ENCODE measurements at regions not wholly inside any gene's neighbourhood (a gene's known extent, or its start where the extent isn't known, plus 50 kb on each side); places are given as distances from the start of the nearest gene placed in this dataset.

DNA sequence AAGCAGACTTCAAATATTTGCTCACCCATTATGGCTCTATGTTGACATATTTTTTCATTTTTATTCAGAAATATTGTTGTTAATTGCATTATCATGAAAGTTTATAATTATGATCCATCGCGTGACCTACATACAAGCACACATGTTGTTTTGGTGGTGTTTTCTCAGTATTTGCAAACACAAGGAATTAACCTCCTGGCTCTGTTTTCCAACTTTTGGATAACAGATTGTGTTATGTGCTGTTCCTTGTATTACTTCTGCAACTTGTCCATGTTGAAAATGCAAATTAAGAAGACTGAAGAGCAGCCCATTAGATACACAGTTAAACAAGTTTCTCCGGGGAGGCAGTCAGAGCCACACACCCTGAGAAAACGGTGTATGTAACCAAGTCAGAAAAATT, 201.2 kb downstream of the SEC23A start:
- TF ChIP-seq, protein P1, sequence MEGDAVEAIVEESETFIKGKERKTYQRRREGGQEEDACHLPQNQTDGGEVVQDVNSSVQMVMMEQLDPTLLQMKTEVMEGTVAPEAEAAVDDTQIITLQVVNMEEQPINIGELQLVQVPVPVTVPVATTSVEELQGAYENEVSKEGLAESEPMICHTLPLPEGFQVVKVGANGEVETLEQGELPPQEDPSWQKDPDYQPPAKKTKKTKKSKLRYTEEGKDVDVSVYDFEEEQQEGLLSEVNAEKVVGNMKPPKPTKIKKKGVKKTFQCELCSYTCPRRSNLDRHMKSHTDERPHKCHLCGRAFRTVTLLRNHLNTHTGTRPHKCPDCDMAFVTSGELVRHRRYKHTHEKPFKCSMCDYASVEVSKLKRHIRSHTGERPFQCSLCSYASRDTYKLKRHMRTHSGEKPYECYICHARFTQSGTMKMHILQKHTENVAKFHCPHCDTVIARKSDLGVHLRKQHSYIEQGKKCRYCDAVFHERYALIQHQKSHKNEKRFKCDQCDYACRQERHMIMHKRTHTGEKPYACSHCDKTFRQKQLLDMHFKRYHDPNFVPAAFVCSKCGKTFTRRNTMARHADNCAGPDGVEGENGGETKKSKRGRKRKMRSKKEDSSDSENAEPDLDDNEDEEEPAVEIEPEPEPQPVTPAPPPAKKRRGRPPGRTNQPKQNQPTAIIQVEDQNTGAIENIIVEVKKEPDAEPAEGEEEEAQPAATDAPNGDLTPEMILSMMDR (IDR thresholded peaks at IDR 0.05; ENCODE audit: extremely low read depth, missing control alignments): no peak
- no peak for DNase-seq (ENCODE audit: low spot score)

DNA sequence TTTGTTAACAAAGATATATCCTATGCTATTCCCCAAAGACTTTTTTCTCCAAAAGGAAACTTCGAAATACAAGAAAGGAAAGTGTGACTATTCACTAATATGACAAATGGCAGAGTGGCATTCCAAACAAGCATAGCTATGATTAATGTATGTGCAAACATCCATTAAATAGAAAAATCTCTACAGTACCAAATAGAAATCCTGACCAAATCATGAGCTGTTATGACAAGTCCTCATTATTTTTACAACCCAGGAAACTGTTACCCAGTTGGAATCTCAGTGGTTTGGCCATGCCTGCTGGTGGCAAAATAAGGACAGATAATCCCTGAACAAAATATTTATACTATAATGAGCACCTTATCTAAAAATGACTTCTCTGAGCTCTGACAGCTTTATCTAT, 202.1 kb downstream of the SEC23A start:
- TF ChIP-seq, protein P1 (IDR thresholded peaks at IDR 0.05; ENCODE audit: extremely low read depth, missing control alignments): no peak
- DNase-seq (ENCODE audit: low spot score): no peak

DNA sequence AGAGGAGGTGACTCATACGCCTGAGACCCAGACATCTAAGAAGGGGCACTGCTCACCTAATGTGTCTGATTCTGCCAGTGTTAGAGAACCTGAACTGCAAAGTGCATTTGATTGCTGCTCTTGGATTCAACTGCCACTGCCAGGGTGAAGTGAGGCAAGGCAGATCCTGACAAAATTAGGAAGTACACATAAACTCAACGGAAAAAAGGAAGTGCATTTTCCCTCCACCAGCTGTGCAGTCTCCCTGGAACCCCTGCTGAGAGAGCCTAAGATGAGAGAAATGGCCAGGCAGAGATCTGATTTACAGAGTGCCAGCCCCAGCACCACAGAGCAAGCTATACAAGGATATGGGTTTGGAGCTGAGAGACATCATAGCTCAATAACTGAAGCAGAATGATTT, 215.3 kb downstream of the SEC23A start:
- DNase-seq (ENCODE audit: low spot score): no peak
- TF ChIP-seq, protein P1 (IDR thresholded peaks at IDR 0.05; ENCODE audit: extremely low read depth, missing control alignments): no peak

DNA sequence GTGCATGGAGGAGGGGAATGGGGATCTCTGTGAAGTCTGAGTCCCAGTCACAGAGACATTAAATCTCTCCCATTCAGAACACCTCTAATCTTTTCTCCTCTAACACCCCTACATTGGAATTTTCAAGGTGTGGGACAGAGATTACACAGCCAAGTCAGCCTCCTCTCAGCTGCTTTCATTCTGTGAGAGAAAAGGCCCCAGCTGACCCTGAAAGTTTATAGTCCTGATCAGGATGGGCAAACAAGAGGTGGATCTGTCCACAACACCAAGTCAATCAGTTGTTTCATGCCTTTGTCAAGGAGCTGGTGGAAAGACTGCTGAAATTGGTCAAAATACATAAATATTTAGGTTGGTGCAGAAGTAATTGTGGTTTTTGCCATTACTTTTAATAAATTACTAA, 218.9 kb downstream of the SEC23A start:
- DNase-seq (ENCODE audit: low spot score): no peak
- TF ChIP-seq, protein P1 (IDR thresholded peaks at IDR 0.05; ENCODE audit: extremely low read depth, missing control alignments): no peak

DNA sequence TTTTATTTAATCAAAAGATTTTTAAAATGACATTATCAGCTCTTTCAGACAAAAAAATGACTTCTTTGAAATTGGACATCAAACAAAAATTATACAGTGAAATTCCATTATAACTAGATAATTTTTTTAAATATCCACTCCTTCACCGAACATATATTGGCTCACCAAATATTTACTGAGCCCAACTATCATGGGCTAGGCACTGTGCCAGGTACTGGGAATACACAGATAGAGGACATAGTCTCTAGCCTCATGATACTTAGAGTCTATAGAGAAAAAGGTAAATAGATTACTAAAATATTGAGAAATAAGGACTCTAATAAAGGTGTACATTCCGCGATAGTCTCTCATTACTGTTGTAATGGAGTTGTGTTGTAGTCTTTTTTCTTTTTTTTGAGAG, 219.9 kb downstream of the SEC23A start:
- TF ChIP-seq, protein P1 (IDR thresholded peaks at IDR 0.05; ENCODE audit: extremely low read depth, missing control alignments): no peak
- DNase-seq (ENCODE audit: low spot score): no peak

DNA sequence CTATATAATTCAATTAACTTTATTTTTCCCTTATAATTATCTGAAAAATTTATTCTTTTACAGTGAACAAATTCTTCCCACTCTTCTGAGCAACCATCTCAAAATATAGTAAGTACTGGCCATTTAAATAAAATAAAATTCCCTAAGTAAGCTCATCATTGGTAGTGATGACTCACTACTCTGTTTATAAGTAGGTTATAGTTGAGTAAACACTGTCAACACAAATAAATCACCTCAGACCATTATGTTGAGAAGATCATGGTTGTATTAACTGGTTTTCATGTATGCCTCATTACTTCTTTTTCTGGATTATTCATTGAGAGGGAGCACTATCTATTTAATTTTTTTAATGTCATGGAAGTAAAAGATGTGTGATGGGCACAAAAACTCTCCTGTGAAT, 220.5 kb downstream of the SEC23A start:
- TF ChIP-seq, protein P1 (IDR thresholded peaks at IDR 0.05; ENCODE audit: extremely low read depth, missing control alignments): no peak
- no peak for DNase-seq (ENCODE audit: low spot score)

DNA sequence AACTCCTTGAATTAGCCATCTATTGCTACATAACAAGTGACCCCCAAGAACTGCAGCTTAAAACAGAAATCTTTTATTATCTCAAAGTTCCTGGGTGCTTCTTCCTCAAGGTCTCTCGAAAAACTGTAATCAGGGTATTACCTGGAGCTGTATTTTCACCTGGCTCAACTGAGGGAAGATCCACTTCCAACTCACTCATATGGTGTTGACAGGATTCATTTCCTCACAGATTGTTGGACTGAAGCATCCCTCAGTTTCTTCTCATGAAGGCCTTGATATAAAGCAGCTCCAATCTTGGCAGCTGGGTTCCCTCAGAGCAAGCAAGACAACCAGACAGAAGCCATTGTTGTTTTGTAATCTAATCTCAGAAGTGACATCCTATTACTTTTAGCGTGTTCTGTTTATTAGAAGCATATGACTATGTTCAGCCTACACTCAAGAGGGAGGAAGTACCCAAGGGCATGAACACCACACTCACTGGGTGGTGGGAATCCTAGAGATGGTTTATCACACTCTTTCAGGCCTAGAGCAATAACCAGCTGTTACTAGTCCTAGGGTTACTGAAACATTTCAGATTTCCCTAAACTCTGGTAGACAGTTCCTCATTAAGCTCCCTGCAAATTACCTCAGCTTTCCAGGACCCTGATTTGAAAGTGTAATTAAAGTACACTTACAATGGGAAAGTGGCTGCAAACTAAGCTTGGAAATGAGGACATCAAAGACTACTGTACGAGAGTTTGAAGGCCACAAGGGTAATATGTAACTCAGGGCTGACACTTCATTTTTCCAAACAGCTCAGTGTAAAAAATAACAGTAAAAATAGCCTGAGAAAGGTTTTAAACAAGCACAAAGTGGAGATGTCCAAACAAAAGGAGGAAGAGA, 222.2 kb downstream of the SEC23A start:
- TF ChIP-seq, protein P1 (IDR thresholded peaks at IDR 0.05; ENCODE audit: extremely low read depth, missing control alignments): no peak
- DNase-seq (ENCODE audit: low spot score): no peak

Data from GM20000 (cell line).